ENCODE measurements at regions not wholly inside any gene's neighbourhood (a gene's known extent, or its start where the extent isn't known, plus 50 kb on each side); places are given as distances from the start of the nearest gene placed in this dataset.
"Not testable (repeated sequence)": the region's sequence is repeated elsewhere in the genome, so short reads cannot be mapped to it uniquely, and the experiment has no call there.

GRCh38 chr20:58579069-58579818 is 64.0 kb upstream of the APCDD1L start:
- DNase-seq, result no peak

- DNase-seq, result no peak
Measured at GRCh38 chr20:58577871-58578598, 62.8 kb upstream of the APCDD1L start.

- no peak for DNase-seq
Measured at GRCh38 chr20:58577139-58577806, 62.1 kb upstream of the APCDD1L start.

- no peak for DNase-seq
Measured at GRCh38 chr20:58576603-58576970, 61.4 kb upstream of the APCDD1L start.

GRCh38 chr20:58575776-58576602 is 60.8 kb upstream of the APCDD1L start:
- DNase-seq, result no peak

GRCh38 chr20:58574469-58574868 is 59.3 kb upstream of the APCDD1L start:
- DNase-seq, result no peak

DNA sequence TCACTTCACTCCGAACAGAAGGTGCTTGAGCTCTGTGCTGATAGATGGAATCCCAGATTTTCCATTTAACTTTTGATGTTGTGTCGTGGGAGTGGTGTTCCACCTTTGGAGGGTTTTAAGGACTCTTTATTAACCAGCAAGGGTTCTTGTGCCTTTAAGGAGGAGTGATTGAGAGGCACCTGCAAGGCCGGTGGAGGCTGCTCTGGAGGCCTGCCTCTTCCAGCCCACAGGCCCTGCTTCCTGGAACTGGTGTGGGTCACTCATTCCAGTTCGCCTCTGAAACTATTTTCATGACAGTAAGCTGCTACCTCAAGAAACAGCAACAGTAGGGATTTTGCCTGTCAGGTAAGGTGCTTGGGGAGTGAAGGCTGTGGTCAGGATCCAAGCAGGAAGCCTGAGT is 58.8 kb upstream of the APCDD1L start:
- DNase-seq, result no peak

DNA sequence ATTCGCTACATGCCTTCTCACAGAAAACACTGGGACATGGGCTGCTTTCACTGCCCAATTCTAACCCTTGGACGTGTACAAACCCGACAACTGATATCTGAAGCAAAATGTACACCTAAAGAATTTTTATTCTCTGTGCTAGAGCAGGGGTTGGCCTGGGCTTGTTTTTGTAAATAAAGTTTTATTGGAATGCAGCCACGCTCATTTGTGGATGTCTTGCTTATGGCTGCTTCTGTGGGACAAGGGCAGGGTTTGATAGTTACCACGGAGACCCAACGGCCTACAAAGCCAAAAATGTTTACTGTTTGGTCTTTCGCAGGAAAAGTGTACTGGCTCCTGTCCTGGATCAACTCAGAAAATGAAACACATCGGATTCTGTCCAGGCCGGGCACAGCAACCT is 58.1 kb upstream of the APCDD1L start:
- no peak for DNase-seq

GRCh38 chr20:58572428-58572763 is 57.2 kb upstream of the APCDD1L start:
- not testable (repeated sequence) for DNase-seq

DNA sequence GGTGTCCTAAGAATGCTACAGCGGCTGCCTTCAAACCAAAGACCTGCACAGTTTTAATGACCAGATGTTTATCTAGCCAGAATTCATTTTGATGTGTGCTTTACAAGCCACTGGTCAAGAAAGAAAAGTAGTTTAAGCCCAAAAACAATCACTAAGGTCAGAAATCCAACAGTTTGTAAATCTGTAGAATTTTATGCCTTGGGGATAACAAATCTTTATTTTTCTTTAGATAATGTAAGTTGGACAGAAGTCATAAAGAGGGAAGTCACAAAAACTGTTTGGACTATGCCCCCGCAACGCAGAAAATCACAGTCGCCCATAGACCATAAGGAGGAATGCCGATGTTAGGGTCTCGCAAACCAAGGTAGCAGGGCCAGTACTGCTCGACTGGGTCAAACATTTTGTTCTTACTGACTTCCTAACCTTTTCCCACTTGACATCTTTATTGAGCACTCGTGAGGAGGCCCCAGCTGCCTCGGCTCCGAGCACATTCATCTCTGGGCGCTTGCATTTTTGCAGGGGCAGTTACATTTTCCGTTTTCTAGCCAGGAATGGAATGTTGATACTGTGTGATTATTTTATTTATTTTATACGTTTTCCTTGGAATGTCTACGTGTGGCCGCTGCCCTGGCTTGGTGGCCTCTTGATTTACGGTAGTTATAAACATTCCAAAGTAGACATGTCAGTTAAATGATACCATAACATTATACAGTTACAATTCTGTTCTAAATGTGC is 56.7 kb upstream of the APCDD1L start:
- no peak for DNase-seq

DNA sequence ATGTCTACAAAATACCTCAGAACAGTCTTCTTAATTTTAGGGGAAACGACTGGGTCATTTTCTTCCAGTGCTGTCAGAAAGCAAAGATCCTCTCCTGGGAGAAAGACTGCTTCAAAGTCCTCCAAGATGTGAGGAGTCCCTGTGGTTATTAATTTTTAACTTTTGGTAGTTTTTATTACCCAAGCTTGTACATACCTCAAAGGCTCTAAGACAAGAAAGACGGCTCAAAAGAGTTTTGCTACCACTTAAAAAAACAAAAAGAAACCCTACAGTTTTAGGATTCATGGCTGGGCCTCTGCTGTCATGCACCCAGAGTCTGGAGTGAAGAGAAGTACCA is 56.1 kb upstream of the APCDD1L start:
- DNase-seq, result no peak

DNA sequence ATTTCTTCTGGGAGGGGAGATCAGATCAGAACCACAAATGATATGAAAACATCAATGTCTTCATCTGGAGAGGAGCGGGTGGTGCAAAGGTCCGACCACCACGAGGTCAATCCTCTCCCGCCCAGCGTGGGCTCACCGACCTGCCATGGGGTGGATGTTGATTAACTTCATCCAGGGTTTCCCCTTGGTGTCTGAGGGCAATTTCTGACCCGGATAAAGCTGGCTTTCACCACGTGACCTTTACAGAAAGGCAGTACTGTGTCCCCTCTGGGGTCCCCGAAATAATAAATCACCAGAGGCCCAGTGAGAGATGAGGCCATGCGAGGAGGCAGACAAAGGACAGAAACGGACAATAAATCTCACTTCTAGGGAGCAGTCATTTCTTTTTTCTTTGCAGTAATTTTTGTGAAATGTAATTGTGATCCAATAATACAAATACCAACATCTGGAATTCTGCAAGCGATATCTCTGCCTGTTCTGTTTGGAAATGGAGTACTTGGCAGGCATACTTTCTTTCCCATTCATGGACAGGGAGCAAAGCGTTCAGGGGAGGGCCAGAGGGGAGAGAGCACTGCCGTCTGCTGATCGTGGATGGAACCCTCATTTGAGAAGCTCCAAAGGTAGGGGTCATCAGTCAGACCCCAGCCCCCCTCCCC is 55.1 kb upstream of the APCDD1L start:
- DNase-seq, result no peak

DNA sequence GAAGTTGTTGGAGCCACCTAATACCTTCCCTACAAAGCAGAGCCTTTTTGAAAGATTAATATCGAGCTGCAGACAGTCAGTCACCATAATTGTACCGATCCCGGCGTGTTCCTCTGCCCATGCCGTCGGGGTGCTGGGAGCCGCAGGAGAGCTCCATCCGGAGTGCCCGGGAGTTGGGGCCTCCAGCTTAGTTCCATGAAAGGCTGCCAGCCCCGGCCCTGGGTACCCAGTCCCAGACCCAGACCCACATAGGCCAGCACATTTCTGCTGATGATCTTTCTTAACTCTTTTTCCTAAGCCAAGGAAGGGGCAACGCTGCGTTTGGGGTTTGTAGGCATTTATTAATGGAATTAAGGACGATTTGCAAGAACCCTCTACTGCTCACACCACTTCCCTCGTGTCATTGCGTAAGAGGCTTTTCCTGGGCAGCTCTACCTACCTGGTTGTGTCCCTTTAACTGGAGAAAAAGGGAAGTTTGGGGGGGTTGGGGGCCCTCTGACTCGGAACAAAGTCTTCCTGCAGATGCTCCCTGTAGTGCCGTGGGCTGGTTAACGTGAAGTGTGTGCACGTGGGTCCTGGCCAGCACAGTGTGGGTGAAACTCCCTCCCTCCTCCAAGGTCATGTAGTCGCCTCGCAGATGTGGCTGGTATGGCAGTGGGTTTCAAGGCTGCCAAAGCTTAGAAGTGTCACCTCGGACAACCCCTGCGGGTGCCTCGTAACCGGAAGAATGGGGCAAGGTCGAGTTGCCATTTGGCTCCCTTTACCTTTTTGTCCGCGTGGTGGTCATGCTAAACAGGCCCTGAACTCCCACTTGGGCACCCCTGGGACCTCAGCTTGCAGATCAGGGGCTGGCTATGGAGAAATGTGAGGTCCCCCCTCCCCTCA is 54.3 kb upstream of the APCDD1L start:
- DNase-seq, result no peak

DNA sequence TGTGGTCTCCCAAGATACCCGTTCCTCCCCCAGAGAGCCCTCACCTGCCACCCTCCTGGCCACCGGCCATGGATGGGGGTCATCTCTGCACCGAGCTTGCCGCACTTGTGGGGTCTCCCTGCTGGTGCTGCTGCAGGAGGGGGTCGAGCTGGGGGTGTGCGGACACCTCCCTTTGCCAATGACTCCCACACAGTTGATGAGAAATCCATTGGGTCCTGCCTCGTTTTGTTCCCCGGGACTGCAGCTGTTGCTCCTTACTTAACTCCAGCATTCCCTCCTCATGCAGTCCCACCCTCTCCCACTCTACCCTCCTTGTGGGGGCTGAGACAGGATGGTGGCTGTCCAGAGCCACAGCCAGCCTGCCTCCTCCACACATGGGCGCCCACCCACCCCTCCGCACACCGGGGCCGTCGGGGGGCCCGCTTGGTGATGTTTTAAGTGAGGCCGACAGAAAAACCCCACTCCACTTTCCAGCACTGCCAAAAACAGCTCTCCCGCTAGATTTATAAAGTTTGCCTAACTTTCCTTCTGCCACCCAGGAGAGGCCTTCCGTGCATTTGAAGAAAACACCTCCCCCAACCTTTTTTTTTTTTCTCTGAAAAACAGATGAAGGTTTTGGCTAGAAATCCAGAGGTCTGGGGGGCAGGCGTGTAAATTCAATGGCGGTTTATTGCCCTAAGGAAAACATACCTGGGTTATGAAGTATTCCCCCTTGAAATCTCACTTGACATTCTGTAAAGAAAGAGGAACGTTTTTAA is 53.5 kb upstream of the APCDD1L start:
- DNase-seq, result no peak

GRCh38 chr20:58568126-58568482 is 52.9 kb upstream of the APCDD1L start:
- DNase-seq, result no peak

GRCh38 chr20:58567437-58567836 is 52.2 kb upstream of the APCDD1L start:
- no peak for DNase-seq

DNA sequence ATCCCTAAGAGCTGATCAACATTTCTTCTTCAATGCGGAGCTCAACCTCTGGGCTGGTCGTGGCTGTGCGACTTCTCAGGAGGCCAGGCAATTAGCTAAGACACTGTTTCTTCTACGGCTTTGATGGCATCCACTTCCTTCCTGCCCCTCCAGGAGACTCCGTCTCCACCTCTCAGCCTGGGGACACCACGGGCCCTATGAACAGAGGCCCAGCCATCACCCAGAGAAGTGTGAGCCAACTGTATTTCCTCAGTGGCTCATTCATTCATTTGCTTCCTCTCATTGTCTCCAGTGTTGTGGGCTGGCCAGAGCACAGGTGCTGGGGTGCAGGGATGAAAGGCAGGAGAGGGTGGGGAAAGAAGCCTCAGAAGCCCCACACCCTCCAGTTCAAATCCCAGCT is 51.8 kb upstream of the APCDD1L start:
- no peak for DNase-seq

DNA sequence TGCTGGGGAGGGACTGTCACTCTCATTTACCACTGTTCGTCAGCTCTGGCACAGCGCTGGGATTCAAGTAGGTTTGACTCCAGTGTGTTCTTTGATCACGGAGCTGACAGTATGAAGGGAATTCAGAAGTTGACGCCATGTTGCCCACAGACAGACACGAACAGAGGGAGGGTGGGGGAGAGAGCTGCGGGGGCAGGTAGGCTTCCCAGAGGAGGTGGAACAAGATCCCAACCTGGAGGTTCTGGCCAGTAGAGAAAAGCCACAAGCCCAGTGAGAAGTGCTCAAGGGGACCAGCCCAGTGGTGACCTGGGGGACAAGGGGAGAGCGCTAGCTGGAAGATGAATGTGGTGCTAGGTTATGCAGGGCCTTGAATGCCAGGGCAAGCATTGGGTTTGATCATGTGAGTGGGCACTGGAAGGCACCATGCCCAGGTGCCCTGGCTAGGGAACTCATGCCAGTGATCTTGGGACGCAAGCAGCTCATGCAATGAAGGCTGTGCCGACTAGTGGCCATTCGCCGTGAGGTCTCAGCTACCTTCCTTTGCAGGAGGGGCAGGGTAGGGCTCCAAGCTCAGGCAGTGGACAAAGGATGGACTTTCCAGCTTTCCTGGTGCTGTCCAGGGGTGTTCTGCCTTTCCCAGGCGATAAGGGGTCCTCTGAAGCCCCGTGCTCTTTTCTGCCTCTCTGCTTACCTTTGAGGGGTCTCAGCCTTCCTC is 50.4 kb upstream of the APCDD1L start:
- DNase-seq, result no peak
